Neural progenitor cell (in vitro differentiated cells): ENCODE measurements at regions not wholly inside any gene's neighbourhood (a gene's known extent, or its start where the extent isn't known, plus 50 kb on each side); places are given as distances from the start of the nearest gene placed in this dataset.

ENCODE experiments used
- CTCF ChIP-seq: fragments of 200-600 bp; sonication (generic); IDR thresholded peaks from 2 replicates; pipeline ENCODE4 v1.5.1; 2017; ENCODE audit warnings: antibody characterized with exemption, mild to moderate bottlenecking
- EZH2 ChIP-seq: fragments of 200-600 bp; sonication (generic); IDR thresholded peaks from 2 replicates; pipeline ENCODE4 v1.6.1; 2017; ENCODE audit warnings: antibody characterized with exemption, mild to moderate bottlenecking, moderate library complexity

GRCh38 chr15:98451236-98451635, 197.1 kb upstream of the IGF1R start:
- no peak for TF ChIP-seq CTCF
- TF ChIP-seq EZH2, result no peak
